Testis (tissue), 2 donors: ENCODE measurements at regions not wholly inside any gene's neighbourhood (a gene's known extent, or its start where the extent isn't known, plus 50 kb on each side); places are given as distances from the start of the nearest gene placed in this dataset.

Experiments used
- DNase-seq: peaks from one replicate; pipeline ENCODE4 v3.0.0-alpha.2; 2019
- H3K27ac ChIP-seq, 2 donors: fragments of 200-600 bp; sonication (generic); one replicate each; pipeline ENCODE4 v1.5.1; 2019
- H3K27me3 ChIP-seq: fragments of 200-600 bp; sonication (generic); one replicate; pipeline ENCODE4 v1.5.1; 2019
- H3K36me3 ChIP-seq: fragments of 200-600 bp; sonication (generic); one replicate; pipeline ENCODE4 v1.5.1; 2017; ENCODE audit warnings: low read depth; ENCODE audit errors: missing control alignments
- H3K4me1 ChIP-seq: fragments of 200-600 bp; sonication (generic); one replicate; pipeline ENCODE4 v1.5.1; 2019
- H3K4me3 ChIP-seq, 2 donors: fragments of 200-600 bp; sonication (generic); one replicate each; pipeline ENCODE4 v1.5.1; 2017 to 2019
- H3K9me3 ChIP-seq: fragments of 200-600 bp; sonication (generic); one replicate; pipeline ENCODE4 v1.5.1; 2017
- POLR2A ChIP-seq: fragments of 450-650 bp; IDR thresholded peaks from one replicate; pipeline ENCODE4 v1.6.1; 2017; ENCODE audit warnings: antibody characterized with exemption, mild to moderate bottlenecking, moderate library complexity
- WGBS, 2 donors: methylation state at CpG; one replicate each; pipeline ENCODE4 v1.1.5; 2018; 5-methylcytosine and 5-hydroxymethylcytosine counted together
- intact Hi-C: fragments of 100-400 bp; cut with DNase I; formaldehyde crosslinking; loops from one replicate; pipeline ENCODE4 v1.15.1; 2023; ENCODE audit warnings: low total_unique reads
- TF ChIP-seq, protein P1 (sequence below), 3 experiments: fragments of 450-650 bp in 2 of 3; fragments of 200-600 bp in 1 of 3; sonication (generic) in 1 of 3; IDR thresholded peaks; one replicate each; pipeline ENCODE4 v1.5.1; 2016 to 2019; ENCODE audit warnings: antibody characterized with exemption in 3 of 3, mild to moderate bottlenecking in 2 of 3, moderate library complexity in 1 of 3

DNA sequence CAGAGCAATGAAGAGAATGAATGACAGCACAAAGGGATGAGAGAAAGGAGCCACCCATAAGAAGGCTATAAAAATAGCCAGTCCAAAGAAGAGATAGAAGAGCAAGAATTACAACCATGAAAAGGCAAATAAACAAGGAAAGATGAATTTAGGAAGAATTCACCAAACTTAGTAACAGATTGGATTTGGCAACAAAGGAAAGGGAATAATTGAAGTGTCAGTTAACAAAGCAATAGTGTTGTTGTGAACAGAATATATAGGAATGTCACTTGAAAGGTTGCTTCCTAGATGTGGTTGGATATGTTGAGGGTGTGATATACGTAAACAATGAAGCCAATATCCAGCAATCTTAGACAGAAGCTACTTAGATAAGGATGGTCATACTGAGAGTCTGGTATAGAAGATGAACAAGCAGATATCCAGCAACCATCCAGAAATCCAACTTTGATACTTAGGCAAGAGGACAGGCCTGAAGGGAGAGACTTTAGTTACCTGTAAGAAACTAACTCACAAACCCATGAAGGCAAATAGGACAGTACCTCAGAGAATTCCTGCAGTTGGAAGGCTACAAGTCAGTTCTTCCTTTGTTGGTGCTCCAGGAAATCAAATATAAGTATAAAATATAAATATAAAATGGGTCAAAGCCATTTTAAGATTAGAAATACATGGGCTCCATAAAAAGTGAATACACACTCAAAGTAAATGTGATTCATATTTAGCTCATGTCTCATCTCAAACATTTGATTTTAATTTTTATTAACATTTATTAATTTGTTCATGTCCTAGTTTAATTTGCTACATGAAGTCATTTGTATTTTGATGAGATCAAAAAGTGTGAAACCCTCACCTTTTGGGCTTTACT is 106.5 kb downstream of the HFE start:
- no peaks in the 10 kb centered on the region for H3K27me3 ChIP-seq
- no peak for DNase-seq
- WGBS, 2 donors = 97 to 100% methylated on average over 1 of the region's 1 CpG
- intact Hi-C loops = no loop called here
- no peak overlapping the region for H3K4me3 ChIP-seq
- H3K9me3 ChIP-seq = no peaks in the 10 kb centered on the region
- TF ChIP-seq POLR2A = no peak
- TF ChIP-seq, protein P1, sequence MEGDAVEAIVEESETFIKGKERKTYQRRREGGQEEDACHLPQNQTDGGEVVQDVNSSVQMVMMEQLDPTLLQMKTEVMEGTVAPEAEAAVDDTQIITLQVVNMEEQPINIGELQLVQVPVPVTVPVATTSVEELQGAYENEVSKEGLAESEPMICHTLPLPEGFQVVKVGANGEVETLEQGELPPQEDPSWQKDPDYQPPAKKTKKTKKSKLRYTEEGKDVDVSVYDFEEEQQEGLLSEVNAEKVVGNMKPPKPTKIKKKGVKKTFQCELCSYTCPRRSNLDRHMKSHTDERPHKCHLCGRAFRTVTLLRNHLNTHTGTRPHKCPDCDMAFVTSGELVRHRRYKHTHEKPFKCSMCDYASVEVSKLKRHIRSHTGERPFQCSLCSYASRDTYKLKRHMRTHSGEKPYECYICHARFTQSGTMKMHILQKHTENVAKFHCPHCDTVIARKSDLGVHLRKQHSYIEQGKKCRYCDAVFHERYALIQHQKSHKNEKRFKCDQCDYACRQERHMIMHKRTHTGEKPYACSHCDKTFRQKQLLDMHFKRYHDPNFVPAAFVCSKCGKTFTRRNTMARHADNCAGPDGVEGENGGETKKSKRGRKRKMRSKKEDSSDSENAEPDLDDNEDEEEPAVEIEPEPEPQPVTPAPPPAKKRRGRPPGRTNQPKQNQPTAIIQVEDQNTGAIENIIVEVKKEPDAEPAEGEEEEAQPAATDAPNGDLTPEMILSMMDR (IDR thresholded peaks at IDR 0.05) = no peak
- peak overlapping the region in 1 of 2 donors; percentile 83 for H3K27ac ChIP-seq
- no peaks in the 10 kb centered on the region for H3K36me3 ChIP-seq
- no peaks in the 10 kb centered on the region for H3K4me1 ChIP-seq

DNA sequence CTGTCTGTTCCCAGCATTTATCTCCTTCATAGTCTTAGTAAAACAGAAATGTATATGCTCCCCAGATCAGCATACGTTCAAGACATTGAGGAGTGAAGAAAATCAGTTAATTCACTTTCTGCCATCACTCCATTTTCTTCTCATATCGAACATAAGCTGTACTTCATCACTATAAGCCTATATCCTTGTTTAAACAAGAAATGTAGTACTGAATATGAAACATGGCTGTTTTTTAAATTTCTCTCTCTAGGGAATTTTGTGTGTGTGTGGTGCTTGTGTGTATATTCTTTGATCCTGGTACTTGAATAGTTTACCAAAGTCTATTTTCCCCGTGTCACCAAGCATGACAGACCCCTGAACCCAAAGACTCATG is 107.1 kb downstream of the HFE start:
- 78 to 80% methylated on average over 3 of the region's 3 CpGs for WGBS, 2 donors
- intact Hi-C loops = no loop called here
- H3K4me3 ChIP-seq = no peak overlapping the region

GRCh38 chr6:26194816-26195375 is 107.7 kb downstream of the HFE start:
- peak overlapping the region in 1 of 2 donors; percentile 78 for H3K4me3 ChIP-seq
- H3K27ac ChIP-seq = peak overlapping the region; percentile 3 to 83
- H3K4me1 ChIP-seq = no peaks in the 10 kb centered on the region
- intact Hi-C loops = no loop called here
- no peaks in the 10 kb centered on the region for H3K36me3 ChIP-seq
- WGBS, 2 donors = 14 to 18% methylated on average over 8 of the region's 8 CpGs
- DNase-seq = no peak
- no peaks in the 10 kb centered on the region for H3K27me3 ChIP-seq
- no peak for TF ChIP-seq POLR2A
- TF ChIP-seq, protein P1 (IDR thresholded peaks at IDR 0.05) = no peak
- H3K9me3 ChIP-seq = no peaks in the 10 kb centered on the region

More for the DNA sequence above, 107.1 kb downstream of the HFE start:
- no peaks in the 10 kb centered on the region for H3K27me3 ChIP-seq
- no peaks in the 10 kb centered on the region for H3K9me3 ChIP-seq
- no peaks in the 10 kb centered on the region for H3K36me3 ChIP-seq
- H3K4me1 ChIP-seq = no peaks in the 10 kb centered on the region
- DNase-seq = no peak
- TF ChIP-seq, protein P1 (IDR thresholded peaks at IDR 0.05) = no peak
- no peak for TF ChIP-seq POLR2A
- peak overlapping the region; percentile 3 to 83 for H3K27ac ChIP-seq

- Histone ChIP-seq H3K36me3 (no peaks in the 10 kb centered on the region), H3K4me1 (no peaks in the 10 kb centered on the region), H3K4me3 (peak overlapping the region; percentile 60 to 78), H3K9me3 (no peaks in the 10 kb centered on the region), H3K27ac (peak overlapping the region; percentile 83 to 85), H3K27me3 (no peaks in the 10 kb centered on the region)
- WGBS, 2 donors = 5 to 11% methylated on average over 23 of the region's 23 CpGs
- intact Hi-C loops = no loop called here
- no peak for TF ChIP-seq POLR2A
- TF ChIP-seq, protein P1 (IDR thresholded peaks at IDR 0.05) = no peak
- DNase-seq = peak; percentile 95
These were observed 108.2 kb downstream of the HFE start for GRCh38 chr6:26195376-26195923.
